GM12878 (cell line): ENCODE measurements at regions not wholly inside any gene's neighbourhood (a gene's known extent, or its start where the extent isn't known, plus 50 kb on each side); places are given as distances from the start of the nearest gene placed in this dataset.

ENCODE experiments used
- ATAC-seq: fragments of 200-7000 bp; cut with Tn5 transposase; 3 replicates; pipeline ENCODE4 v1.9.1; 2020; ENCODE audit warnings: mild to moderate bottlenecking, moderate library complexity
- BruUV-seq: library from RNA; stranded (reverse); fragments of 400-500 nt; replicated peaks from 2 replicates; lab custom pipeline; 2021; lab: Mats Ljungman, UMichigan
- CTCF ChIA-PET: fragments of 300-600 bp; sonication (Branson Sonifier 250); formaldehyde crosslinking; extraction: SDS; loops from one replicate; lab custom pipeline; 2021; ENCODE audit warnings: inconsistent platforms; lab: Yijun Ruan, JAX
- POLR2A ChIA-PET: fragments of 350-600 bp; formaldehyde crosslinking; extraction: SDS; loops from one replicate; lab custom pipeline; 2021; ENCODE audit warnings: inconsistent platforms; lab: Charles Lee
- RAD21 ChIA-PET: fragments of 300-600 bp; sonication (Branson Sonifier 250); formaldehyde crosslinking; loops from one replicate; lab custom pipeline; 2023; ENCODE audit warnings: antibody characterized with exemption; ENCODE audit not compliant: unreplicated experiment; lab: Charles Lee
- SMC1A ChIA-PET: fragments of 300-600 bp; sonication (Branson Sonifier 250); formaldehyde crosslinking; loops from one replicate; lab custom pipeline; 2023; ENCODE audit not compliant: unreplicated experiment, uncharacterized antibody; lab: Charles Lee
- DNase-seq: peaks from one replicate; pipeline ENCODE4 v3.0.0-alpha.2; 2011; ENCODE audit warnings: low read depth, low spot score
- FAIRE-seq: peaks from 3 replicates; lab custom pipeline; 2011; peaks lifted over from hg19 to GRCh38; lab: Jason Lieb, UNC
- H2AFZ ChIP-seq: 2 replicates; pipeline ENCODE4 v1.6.0; 2011; ENCODE audit warnings: low read depth, low read length, control low read depth; ENCODE audit not compliant: control insufficient read depth
- H3K27ac ChIP-seq: 2 replicates; pipeline ENCODE4 v1.5.1; 2011; ENCODE audit warnings: control low read depth; ENCODE audit not compliant: control insufficient read depth, insufficient read depth
- H3K27me3 ChIP-seq, 2 experiments: replicated peaks in 1 of 2; 2 replicates each; pipeline versions ENCODE4 v1.6.0 to v1.6.1; 2011; ENCODE audit warnings: low read length in 1 of 2; ENCODE audit not compliant: control insufficient read depth in 2 of 2, insufficient read depth in 2 of 2
- H3K36me3 ChIP-seq, 2 experiments: 2 replicates each; pipeline ENCODE4 v1.5.1; 2011; ENCODE audit warnings: low read length in 1 of 2; ENCODE audit not compliant: control insufficient read depth in 2 of 2, insufficient read depth in 2 of 2
- H3K4me1 ChIP-seq: 2 replicates; pipeline ENCODE4 v1.6.1; 2011; ENCODE audit warnings: mild to moderate bottlenecking, low read length, moderate library complexity, mixed read lengths; ENCODE audit not compliant: control insufficient read depth, insufficient read depth
- H3K4me2 ChIP-seq: 2 replicates; pipeline ENCODE4 v1.6.0; 2011; ENCODE audit warnings: control low read depth; ENCODE audit not compliant: control insufficient read depth, insufficient read depth
- H3K4me3 ChIP-seq: fragments of 200-600 bp; sonication (generic); 2 replicates; pipeline ENCODE4 v1.5.1; 2016
- H3K79me2 ChIP-seq: 2 replicates; pipeline ENCODE4 v1.6.0; 2011; ENCODE audit warnings: low read length; ENCODE audit not compliant: control insufficient read depth, insufficient read depth
- H3K9ac ChIP-seq: 2 replicates; pipeline ENCODE4 v1.8.0; 2011; ENCODE audit warnings: low read length, control low read depth, mixed read lengths; ENCODE audit not compliant: control insufficient read depth, insufficient read depth
- H3K9me3 ChIP-seq: replicated peaks from 3 replicates; pipeline ENCODE4 v1.5.1; 2011; ENCODE audit warnings: mild to moderate bottlenecking, low read length; ENCODE audit not compliant: control insufficient read depth, insufficient read depth
- H4K20me1 ChIP-seq: 2 replicates; pipeline ENCODE4 v1.6.0; 2011; ENCODE audit not compliant: control insufficient read depth, insufficient read depth
- BHLHE40 ChIP-seq, 2 experiments: fragments of 450-650 bp in 1 of 2; IDR thresholded peaks; 2 replicates each; pipeline ENCODE4 v1.6.1; 2011 to 2017; ENCODE audit warnings: low read depth in 2 of 2, borderline replicate concordance in 1 of 2, improper control_type of control experiment in 1 of 2, low read length in 1 of 2, mild to moderate bottlenecking in 1 of 2
- BMI1 ChIP-seq: fragments of 450-650 bp; IDR thresholded peaks from 2 replicates; pipeline ENCODE4 v1.6.1; 2016; ENCODE audit warnings: mild to moderate bottlenecking, moderate library complexity, borderline replicate concordance
- CBX5 ChIP-seq: sonication (generic); IDR thresholded peaks from 2 replicates; pipeline ENCODE4 v1.6.1; 2016; ENCODE audit warnings: low read depth, moderate library complexity, mild to moderate bottlenecking, inconsistent platforms
- EZH2 ChIP-seq: IDR thresholded peaks from 2 replicates; pipeline ENCODE4 v1.6.1; 2012; ENCODE audit warnings: low read depth, mild to moderate bottlenecking, control low read depth, inconsistent platforms, low read length, borderline replicate concordance; ENCODE audit not compliant: control insufficient read depth
- FOXK2 ChIP-seq: fragments of 450-650 bp; IDR thresholded peaks from 2 replicates; pipeline ENCODE4 v1.6.1; 2017; ENCODE audit warnings: mild to moderate bottlenecking, moderate library complexity
- JUNB ChIP-seq: IDR thresholded peaks from 2 replicates; pipeline ENCODE4 v1.6.1; 2016; ENCODE audit warnings: antibody characterized with exemption, mild to moderate bottlenecking
- MYC ChIP-seq: IDR thresholded peaks from 2 replicates; pipeline ENCODE4 v1.6.1; 2011; ENCODE audit warnings: mild to moderate bottlenecking, low read length, moderate library complexity, inconsistent platforms; ENCODE audit not compliant: insufficient read depth, insufficient replicate concordance, insufficient read length, severe bottlenecking
- NBN ChIP-seq: fragments of 450-650 bp; IDR thresholded peaks from 2 replicates; pipeline ENCODE4 v1.6.1; 2016
- NRF1 ChIP-seq: conservative IDR thresholded peaks from 2 replicates; pipeline ENCODE4 v1.6.1; 2011; ENCODE audit warnings: mild to moderate bottlenecking, low read depth, low read length, improper control_type of control experiment
- POU2F2 ChIP-seq: IDR thresholded peaks from 3 replicates; pipeline ENCODE4 v1.6.1; 2011; ENCODE audit warnings: low read depth, mild to moderate bottlenecking, low read length, borderline replicate concordance
- SMAD5 ChIP-seq: IDR thresholded peaks from 2 replicates; pipeline ENCODE4 v1.6.1; 2016; ENCODE audit warnings: antibody characterized with exemption, low read depth
- STAT3 ChIP-seq: IDR thresholded peaks from 2 replicates; pipeline ENCODE4 v1.6.1; 2011; ENCODE audit warnings: low read depth, low read length, improper control_type of control experiment
- TCF12 ChIP-seq: IDR thresholded peaks from 2 replicates; pipeline ENCODE4 v1.6.1; 2011; ENCODE audit warnings: low read depth, mild to moderate bottlenecking, low read length
- TCF7 ChIP-seq: IDR thresholded peaks from 2 replicates; pipeline ENCODE4 v1.6.1; 2014; ENCODE audit warnings: antibody characterized with exemption, borderline replicate concordance
- ZNF207 ChIP-seq: fragments of 450-650 bp; IDR thresholded peaks from 2 replicates; pipeline ENCODE4 v1.6.1; 2014; ENCODE audit warnings: antibody characterized with exemption, mild to moderate bottlenecking, borderline replicate concordance
- ZNF217 ChIP-seq: fragments of 450-650 bp; IDR thresholded peaks from 2 replicates; pipeline ENCODE4 v1.6.1; 2017; ENCODE audit warnings: antibody characterized with exemption, mild to moderate bottlenecking
- ZNF384 ChIP-seq: IDR thresholded peaks from 2 replicates; pipeline ENCODE4 v1.6.1; 2012; ENCODE audit warnings: low read depth, mild to moderate bottlenecking, low read length, improper control_type of control experiment, borderline replicate concordance
- WGBS: methylation state at CpG from one replicate; pipeline ENCODE4 v1.1.6; 2016; ENCODE audit warnings: low lambda C conversion rate; ENCODE audit not compliant: insufficient replicate concordance, insufficient coverage; ENCODE audit errors: missing lambda C conversion rate; 5-methylcytosine and 5-hydroxymethylcytosine counted together
- in situ Hi-C: fragments of 300-500 bp; cut with MboI; formaldehyde crosslinking; loops from 9 replicates; pipeline ENCODE4 v1.14.3; 2018; ENCODE audit warnings: mixed read lengths
- intact Hi-C: fragments of 100-400 bp; cut with micrococcal nuclease; formaldehyde crosslinking; loops from one replicate; pipeline ENCODE4 v1.14.2; 2022; ENCODE audit not compliant: unreplicated experiment
- TF ChIP-seq, protein P1 (sequence below): fragments of 450-650 bp; IDR thresholded peaks from 2 replicates; pipeline ENCODE4 v1.6.1; 2016; ENCODE audit warnings: mild to moderate bottlenecking
- TF ChIP-seq, protein P2 (sequence below): fragments of 450-650 bp; IDR thresholded peaks from 2 replicates; pipeline ENCODE4 v1.6.1; 2018; ENCODE audit warnings: mild to moderate bottlenecking, low read depth, moderate library complexity; ENCODE audit not compliant: partially characterized antibody
- TF ChIP-seq, protein P3 (sequence below): fragments of 450-650 bp; IDR thresholded peaks from 2 replicates; pipeline ENCODE4 v1.6.1; 2017; ENCODE audit warnings: mild to moderate bottlenecking

DNA sequence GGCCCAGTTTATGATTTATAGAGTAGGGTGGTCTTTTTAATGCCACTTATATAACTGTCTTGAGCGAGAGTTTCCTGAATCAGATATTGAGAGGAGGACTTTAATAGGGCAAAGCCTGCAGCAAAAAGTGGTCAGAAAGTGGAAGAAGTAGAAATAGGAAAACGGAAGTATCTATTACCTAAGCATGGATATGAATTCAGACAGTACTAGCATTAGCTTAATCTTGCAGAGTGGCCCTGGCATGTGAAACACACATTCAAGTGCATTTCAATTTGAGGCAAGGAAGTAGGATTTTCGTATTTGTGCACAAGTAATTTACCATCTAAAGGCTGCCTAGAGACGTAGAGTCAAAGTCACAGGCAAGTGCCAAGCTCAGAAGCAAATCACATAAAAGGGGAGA, 622.3 kb downstream of the DIPK2A start:
- 21% methylated on average over 4 of the region's 4 CpGs for WGBS
- H3K4me3 ChIP-seq: no peak overlapping the region
- ChIA-PET CTCF (interaction anchor here (0.5 to 2.0 kb wide), 2 partner anchors 11 to 88 kb away, joined by 3 to 6 read pairs; no protein-coding TSS in a partner anchor), POLR2A (no interaction called here), SMC1A (no interaction called here), RAD21 (no interaction called here)
- H2AFZ ChIP-seq: no peak overlapping the region
- FAIRE-seq (no peak), DNase-seq (no peak), ATAC-seq (no peak)
- no peaks in the 10 kb centered on the region for H3K36me3 ChIP-seq
- H3K4me2 ChIP-seq: no peak overlapping the region
- no peaks in the 10 kb centered on the region for H4K20me1 ChIP-seq
- no peaks in the 10 kb centered on the region for H3K27me3 ChIP-seq
- no peaks in the 10 kb centered on the region for H3K79me2 ChIP-seq
- intact Hi-C loops: no loop called here
- TF ChIP-seq MYC: no peak
- no peak for TF ChIP-seq NRF1
- no peak for TF ChIP-seq POU2F2
- no peak for TF ChIP-seq BMI1
- TF ChIP-seq, protein P1, sequence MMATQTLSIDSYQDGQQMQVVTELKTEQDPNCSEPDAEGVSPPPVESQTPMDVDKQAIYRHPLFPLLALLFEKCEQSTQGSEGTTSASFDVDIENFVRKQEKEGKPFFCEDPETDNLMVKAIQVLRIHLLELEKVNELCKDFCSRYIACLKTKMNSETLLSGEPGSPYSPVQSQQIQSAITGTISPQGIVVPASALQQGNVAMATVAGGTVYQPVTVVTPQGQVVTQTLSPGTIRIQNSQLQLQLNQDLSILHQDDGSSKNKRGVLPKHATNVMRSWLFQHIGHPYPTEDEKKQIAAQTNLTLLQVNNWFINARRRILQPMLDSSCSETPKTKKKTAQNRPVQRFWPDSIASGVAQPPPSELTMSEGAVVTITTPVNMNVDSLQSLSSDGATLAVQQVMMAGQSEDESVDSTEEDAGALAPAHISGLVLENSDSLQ: no peak
- TF ChIP-seq ZNF384: no peak
- no peak for TF ChIP-seq CBX5
- TF ChIP-seq TCF7: no peak
- no peak for TF ChIP-seq STAT3
- no peak for TF ChIP-seq ZNF207
- no peak for TF ChIP-seq FOXK2
- no peak for TF ChIP-seq BHLHE40 (IDR thresholded peaks at IDR 0.05; ENCODE audit: borderline replicate concordance in 1 of 2, low read depth in 2 of 2, low read length in 1 of 2)
- no peak for TF ChIP-seq NBN
- TF ChIP-seq ZNF217: no peak
- TF ChIP-seq, protein P2, sequence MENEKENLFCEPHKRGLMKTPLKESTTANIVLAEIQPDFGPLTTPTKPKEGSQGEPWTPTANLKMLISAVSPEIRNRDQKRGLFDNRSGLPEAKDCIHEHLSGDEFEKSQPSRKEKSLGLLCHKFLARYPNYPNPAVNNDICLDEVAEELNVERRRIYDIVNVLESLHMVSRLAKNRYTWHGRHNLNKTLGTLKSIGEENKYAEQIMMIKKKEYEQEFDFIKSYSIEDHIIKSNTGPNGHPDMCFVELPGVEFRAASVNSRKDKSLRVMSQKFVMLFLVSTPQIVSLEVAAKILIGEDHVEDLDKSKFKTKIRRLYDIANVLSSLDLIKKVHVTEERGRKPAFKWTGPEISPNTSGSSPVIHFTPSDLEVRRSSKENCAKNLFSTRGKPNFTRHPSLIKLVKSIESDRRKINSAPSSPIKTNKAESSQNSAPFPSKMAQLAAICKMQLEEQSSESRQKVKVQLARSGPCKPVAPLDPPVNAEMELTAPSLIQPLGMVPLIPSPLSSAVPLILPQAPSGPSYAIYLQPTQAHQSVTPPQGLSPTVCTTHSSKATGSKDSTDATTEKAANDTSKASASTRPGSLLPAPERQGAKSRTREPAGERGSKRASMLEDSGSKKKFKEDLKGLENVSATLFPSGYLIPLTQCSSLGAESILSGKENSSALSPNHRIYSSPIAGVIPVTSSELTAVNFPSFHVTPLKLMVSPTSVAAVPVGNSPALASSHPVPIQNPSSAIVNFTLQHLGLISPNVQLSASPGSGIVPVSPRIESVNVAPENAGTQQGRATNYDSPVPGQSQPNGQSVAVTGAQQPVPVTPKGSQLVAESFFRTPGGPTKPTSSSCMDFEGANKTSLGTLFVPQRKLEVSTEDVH: no peak
- TF ChIP-seq SMAD5: no peak
- TF ChIP-seq, protein P3, sequence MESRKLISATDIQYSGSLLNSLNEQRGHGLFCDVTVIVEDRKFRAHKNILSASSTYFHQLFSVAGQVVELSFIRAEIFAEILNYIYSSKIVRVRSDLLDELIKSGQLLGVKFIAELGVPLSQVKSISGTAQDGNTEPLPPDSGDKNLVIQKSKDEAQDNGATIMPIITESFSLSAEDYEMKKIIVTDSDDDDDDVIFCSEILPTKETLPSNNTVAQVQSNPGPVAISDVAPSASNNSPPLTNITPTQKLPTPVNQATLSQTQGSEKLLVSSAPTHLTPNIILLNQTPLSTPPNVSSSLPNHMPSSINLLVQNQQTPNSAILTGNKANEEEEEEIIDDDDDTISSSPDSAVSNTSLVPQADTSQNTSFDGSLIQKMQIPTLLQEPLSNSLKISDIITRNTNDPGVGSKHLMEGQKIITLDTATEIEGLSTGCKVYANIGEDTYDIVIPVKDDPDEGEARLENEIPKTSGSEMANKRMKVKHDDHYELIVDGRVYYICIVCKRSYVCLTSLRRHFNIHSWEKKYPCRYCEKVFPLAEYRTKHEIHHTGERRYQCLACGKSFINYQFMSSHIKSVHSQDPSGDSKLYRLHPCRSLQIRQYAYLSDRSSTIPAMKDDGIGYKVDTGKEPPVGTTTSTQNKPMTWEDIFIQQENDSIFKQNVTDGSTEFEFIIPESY: no peak
- TF ChIP-seq JUNB: no peak
- TF ChIP-seq EZH2: no peak
- no peak for TF ChIP-seq TCF12
- no peak overlapping the region for H3K9ac ChIP-seq
- no peak overlapping the region for H3K27ac ChIP-seq
- H3K9me3 ChIP-seq: peaks cover 2% of the 10 kb centered on the region; the same call in 1 of the 3 replicates
- H3K4me1 ChIP-seq: no peaks in the 10 kb centered on the region
- BruUV-seq: no TSS peak
- in situ Hi-C loops: no loop called here
